ENCODE measurements at regions not wholly inside any gene's neighbourhood (a gene's known extent, or its start where the extent isn't known, plus 50 kb on each side); places are given as distances from the start of the nearest gene placed in this dataset.

DNA sequence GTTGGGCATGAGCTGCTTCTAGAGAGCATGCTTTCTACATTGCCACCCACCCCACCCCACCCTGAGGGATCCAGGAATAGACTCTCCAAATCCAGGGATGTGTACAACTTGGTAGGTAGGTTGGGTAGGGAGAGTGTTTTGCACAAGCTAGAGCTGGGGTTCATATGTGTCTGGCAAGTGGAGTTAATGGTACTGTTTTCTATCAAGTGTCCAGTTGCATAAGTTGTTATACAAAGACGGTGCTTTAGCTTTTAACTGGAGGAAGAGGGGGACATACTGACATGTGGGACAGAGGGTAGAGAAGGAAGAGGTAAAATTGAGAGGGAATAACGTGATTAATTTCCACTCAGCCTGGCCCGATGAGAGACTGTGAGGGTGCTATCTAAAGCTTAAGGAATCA lies 51.0 kb upstream of the TNC start:
- DNase-seq: no peak

DNA sequence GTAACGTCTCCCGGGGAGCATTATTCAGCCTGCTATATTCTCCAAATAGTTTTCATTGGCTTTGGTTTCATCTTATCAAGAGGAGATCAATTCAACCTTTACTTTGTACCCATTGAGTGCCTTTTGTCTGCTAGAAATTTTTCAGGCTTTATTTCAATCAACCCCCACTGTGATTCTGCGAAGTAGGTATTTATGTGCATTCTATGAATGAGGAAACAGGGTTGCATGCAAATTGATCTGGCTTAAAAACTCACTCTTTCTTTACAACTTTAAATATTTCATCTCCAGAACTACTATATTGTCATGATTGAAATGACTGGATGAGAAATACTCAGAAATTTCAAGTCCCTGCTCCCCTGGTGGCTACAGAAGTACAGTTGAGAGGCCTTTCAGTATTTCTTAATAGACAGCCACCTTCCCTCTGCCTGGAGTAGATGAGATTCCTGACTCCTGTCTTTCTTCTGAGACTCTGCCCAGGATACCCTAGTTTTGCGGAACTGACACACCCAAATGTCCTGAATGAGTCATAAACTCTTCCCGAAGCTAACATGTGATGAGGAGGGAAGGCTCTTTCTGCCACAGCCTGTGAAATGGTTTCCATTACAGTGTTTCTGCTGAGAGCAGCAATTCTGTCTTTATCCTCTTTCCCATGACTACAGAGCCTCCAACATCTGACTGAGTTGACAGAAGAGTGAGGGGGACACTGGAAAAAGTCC lies 52.6 kb upstream of the TNC start:
- no peak for DNase-seq

- DNase-seq: no peak
Measured at GRCh38 chr9:115171921-115172388, 54.0 kb upstream of the TNC start.

DNA sequence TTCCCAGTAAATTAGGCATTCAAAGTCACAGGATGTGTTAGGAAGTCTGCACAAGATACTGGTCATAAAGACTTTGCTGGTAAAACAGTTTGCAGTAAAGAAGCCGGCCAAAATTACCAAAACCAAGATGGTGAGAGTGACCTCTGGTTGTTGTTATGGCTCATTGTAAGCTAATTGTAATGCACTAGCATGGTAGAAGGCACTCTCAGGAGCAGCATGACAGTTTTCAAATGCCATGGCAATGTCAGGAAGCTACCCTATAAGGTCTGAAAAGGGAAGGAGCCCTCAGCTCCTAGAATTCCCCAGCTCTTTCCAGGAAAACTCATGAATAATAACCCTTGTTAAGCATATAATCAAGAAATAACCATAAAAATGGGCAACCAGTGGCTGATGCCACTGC lies 64.3 kb upstream of the TNC start:
- DNase-seq: no peak

GRCh38 chr9:115183436-115183835 lies 65.5 kb upstream of the TNC start:
- no peak for DNase-seq

- DNase-seq: no peak
Measured at GRCh38 chr9:115189686-115190085, 71.7 kb upstream of the TNC start.

- DNase-seq: no peak
Measured at GRCh38 chr9:115191667-115192066, 73.7 kb upstream of the TNC start.

DNA sequence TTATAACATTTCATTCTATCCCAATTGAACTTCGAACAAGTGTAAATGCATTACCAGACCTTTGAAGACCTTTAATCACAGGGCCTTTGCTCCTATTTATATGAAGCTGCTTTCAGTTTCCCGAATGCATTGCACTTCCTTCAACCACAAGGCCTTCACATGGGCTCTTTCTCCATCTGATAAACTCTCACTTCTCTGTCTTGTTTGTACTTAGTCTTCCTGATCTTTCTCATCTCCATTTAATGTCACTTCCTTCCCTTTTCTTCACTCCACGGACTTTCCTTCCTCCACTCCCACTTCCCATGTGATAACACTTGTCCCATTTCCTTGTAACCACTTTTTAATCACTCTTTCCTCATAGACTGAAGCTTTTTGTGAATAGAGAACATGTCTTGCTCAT lies 74.3 kb upstream of the TNC start:
- no peak for DNase-seq

- DNase-seq: no peak
Measured at GRCh38 chr9:115192835-115193525, 75.0 kb upstream of the TNC start.

- no peak for DNase-seq
Measured at GRCh38 chr9:115193777-115194176, 75.8 kb upstream of the TNC start.

- DNase-seq: no peak
Measured at GRCh38 chr9:115194216-115194615, 76.3 kb upstream of the TNC start.

- no peak for DNase-seq
Measured at GRCh38 chr9:115195912-115196311, 78.0 kb upstream of the TNC start.

DNA sequence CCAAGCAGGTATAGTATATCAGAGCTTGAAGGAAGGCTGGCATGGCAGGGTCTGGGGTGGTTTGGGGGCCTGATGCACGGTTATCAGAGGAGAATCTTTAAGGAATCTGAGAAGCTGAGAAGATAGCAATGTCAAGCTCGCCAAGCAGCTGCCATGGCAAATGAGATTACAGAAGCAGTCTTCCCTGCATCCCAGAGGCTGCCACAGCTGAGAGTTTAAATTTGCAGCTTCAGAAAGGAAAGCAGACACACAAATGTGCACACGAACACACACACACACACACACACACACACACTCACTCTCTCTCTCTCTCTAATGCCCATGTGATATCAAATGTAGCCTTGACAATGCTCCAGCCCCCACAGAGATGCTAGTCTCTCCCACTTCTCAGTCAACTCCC lies 79.0 kb upstream of the TNC start:
- DNase-seq: no peak

DNA sequence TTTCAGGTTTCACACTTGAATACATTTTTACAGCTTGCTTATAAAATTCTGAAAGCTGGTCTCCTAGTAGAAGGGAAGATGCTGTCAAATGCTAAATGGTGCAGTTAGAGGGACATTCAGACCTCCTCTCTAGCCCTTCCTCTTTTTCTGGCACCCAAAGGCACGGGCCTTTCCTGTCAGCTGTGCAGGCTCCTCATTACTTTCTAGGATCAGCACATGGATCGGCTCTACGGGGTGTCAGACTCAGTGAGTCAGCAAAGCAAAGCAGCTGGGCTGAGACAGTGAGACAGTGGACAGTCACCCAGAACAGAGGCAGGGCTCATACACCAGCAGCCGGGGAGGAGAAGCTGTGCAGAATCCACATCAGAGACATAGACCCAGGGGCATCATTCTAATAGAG lies 80.0 kb upstream of the TNC start:
- DNase-seq: no peak

- DNase-seq: no peak
Measured at GRCh38 chr9:115200711-115201505, 83.0 kb upstream of the TNC start.

- DNase-seq: no peak
Measured at GRCh38 chr9:115202181-115202580, 84.2 kb upstream of the TNC start.

DNA sequence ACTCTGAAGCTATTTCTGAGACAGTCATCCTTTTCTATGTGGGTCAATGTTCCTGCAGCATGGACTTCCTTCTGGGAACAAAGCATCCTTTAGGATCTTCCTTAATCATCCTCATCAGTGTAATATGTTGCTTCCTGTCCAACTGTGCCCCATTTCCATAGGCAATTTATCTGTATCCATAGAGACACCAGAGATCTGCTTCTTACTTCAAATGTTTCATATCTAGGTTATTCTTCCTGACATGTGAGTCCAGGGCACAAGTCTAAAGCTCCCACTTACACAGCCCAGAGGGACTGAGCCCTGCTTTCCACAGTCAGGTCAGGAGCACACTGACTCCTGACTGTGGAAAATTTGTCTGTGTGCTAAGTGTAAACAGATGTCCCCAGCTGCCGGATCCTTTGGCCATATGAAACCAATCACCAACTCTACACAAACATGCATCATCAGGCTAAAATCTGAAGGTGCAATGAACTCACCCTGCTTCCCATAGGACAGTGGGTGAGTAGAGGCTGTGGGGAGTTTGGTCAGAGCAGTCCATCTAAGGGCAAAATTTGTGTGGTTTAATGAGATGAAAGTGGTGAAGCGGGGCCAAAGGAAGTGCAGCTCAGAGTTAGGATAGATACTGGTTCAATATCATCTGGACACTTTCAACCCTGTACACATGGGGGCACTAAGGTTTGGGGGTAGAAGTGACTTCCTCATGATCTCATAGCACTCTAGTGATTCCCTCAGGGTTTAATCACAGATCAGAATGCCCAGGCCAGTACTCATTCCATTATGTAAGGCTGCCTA lies 85.2 kb upstream of the TNC start:
- no peak for DNase-seq

GRCh38 chr9:115204904-115205453 lies 87.0 kb upstream of the TNC start:
- no peak for DNase-seq

GRCh38 chr9:115207003-115207836 lies 89.3 kb upstream of the TNC start:
- no peak for DNase-seq

DNA sequence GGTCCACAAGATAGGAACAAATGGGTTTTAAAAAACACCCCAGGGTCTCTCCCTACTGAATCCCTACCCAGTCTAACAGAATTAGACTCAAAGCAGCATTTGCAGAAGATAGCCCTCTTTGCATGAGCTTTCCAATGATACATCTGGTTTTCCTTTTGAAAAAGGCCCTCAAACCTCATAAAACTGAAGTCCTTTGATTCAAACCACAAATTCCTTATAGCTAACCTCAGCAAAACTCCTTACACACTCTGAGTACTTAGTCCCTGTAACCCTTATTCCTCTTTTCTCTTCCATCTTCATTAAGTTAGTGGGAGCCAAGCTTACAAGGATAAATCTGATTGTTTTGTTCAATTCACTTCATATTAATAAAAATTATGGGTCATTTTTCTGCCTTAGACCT lies 90.5 kb upstream of the TNC start:
- DNase-seq: no peak

DNA sequence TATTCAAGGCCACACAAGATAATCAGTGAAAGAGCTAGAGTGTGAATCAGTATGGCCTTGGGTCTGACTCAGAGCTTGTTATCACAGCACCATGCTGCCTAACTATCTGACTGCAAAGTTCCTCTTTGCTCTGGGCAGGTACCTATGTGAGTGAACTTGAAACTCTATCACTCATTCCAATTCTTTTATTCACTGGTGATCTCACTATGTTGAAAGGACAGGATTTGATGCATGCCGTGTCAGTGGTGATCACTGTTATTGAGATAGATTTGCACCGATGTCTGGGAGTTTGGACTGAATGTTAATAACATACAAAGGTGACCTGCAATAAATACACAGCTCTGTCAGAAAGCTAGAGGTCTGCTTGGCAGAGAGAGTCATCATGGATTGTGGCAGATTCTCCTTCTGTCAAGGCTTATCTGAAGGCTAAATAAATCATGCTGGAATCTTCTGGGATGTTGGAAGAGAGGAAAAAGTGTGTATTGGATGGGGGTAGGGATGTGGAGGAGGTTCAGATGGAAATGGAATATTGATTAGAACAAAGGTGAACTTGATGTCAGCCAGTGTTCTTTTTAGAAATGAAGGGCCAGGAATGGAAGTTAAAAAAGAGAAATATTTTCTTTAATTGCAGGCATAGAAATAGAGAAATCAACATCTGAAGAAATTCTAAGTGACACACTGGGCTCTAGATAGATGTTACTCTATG lies 91.8 kb upstream of the TNC start:
- DNase-seq: no peak
